Neuron (in vitro differentiated cells): ENCODE measurements at regions not wholly inside any gene's neighbourhood (a gene's known extent, or its start where the extent isn't known, plus 50 kb on each side); places are given as distances from the start of the nearest gene placed in this dataset.

ENCODE experiments used
- H2AFZ ChIP-seq: one replicate; pipeline ENCODE4 v1.6.1; 2013; ENCODE audit warnings: low read depth, mild to moderate bottlenecking, inconsistent platforms, low read length, moderate library complexity
- H3K27me3 ChIP-seq: one replicate; pipeline ENCODE4 v1.6.1; 2013; ENCODE audit warnings: low read length; ENCODE audit not compliant: insufficient read depth
- H3K36me3 ChIP-seq: one replicate; pipeline ENCODE4 v1.6.1; 2013; ENCODE audit warnings: low read length; ENCODE audit not compliant: insufficient read depth
- H3K4me1 ChIP-seq: one replicate; pipeline ENCODE4 v1.6.1; 2013; ENCODE audit warnings: low read length; ENCODE audit not compliant: insufficient read depth
- H3K4me3 ChIP-seq: 2 replicates; pipeline ENCODE4 v1.5.1; 2013; ENCODE audit warnings: mild to moderate bottlenecking, low read length, moderate library complexity
- H3K9me3 ChIP-seq: one replicate; pipeline ENCODE4 v1.6.1; 2013; ENCODE audit warnings: low read length

GRCh38 chr5:68459093-68459809 lies 243.7 kb downstream of the PIK3R1 start:
- H3K4me1 ChIP-seq = no peaks in the 10 kb centered on the region
- H3K4me3 ChIP-seq = no peak overlapping the region
- no peaks in the 10 kb centered on the region for H3K27me3 ChIP-seq
- H3K36me3 ChIP-seq = no peaks in the 10 kb centered on the region
- H2AFZ ChIP-seq = no peak overlapping the region
- no peaks in the 10 kb centered on the region for H3K9me3 ChIP-seq

DNA sequence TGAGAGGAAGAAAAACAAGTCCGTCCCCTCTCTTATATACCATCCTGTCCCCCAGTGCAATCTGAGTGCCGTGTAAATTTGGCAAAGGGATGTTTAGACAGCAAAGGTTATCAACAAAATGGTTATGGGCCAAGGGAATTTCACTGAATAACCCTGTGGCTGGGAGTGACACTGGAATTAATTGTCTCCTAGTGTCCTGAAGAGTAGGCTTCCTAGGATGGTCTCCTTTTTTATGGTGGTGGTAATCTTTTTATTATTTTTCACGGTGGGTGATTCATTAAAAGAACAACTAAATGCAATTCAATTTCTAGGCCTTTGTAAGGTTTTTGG lies 244.2 kb downstream of the PIK3R1 start:
- Histone ChIP-seq H3K4me1 (no peaks in the 10 kb centered on the region), H3K4me3 (no peak overlapping the region), H3K27me3 (no peaks in the 10 kb centered on the region), H3K9me3 (no peaks in the 10 kb centered on the region), H3K36me3 (no peaks in the 10 kb centered on the region), H2AFZ (no peak overlapping the region)

DNA sequence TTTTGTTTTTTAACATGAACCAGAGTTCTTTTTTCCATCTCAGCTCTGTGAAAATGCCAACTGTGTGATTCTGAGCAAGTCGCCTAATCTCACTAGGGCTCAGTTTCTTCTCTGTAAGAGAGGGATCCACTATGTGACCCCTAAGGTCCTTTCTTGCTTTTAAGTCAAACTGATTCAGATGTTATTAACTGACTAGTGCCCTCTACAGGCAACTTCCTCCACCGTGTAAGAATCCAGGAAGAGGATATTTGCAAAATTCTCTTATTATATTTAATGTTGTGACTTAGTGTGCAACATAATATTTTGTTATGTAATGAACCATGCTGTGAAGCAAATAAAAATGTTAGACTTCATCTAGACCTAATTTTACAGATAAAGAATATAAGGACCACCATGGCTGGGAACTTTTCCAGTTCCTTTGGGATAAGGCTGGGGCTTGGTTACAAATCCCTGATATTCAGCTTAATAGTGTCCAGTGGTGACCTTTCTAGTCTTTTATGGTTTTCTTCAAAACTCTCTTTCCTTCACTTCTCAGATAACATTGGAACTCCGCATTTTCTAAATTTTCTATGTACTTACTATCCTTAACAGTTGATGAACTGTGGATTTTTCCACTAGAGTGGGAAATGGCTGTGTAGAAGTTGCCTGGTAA lies 244.7 kb downstream of the PIK3R1 start:
- no peaks in the 10 kb centered on the region for H3K9me3 ChIP-seq
- H3K36me3 ChIP-seq = no peaks in the 10 kb centered on the region
- no peak overlapping the region for H3K4me3 ChIP-seq
- no peaks in the 10 kb centered on the region for H3K4me1 ChIP-seq
- H3K27me3 ChIP-seq = no peaks in the 10 kb centered on the region
- no peak overlapping the region for H2AFZ ChIP-seq

- Histone ChIP-seq H3K36me3 (no peaks in the 10 kb centered on the region), H2AFZ (no peak overlapping the region), H3K4me3 (no peak overlapping the region), H3K4me1 (no peaks in the 10 kb centered on the region), H3K27me3 (no peaks in the 10 kb centered on the region), H3K9me3 (no peaks in the 10 kb centered on the region)
Observed at GRCh38 chr5:68463606-68464005, 248.1 kb downstream of the PIK3R1 start.

- no peak overlapping the region for H2AFZ ChIP-seq
- H3K9me3 ChIP-seq = no peaks in the 10 kb centered on the region
- H3K27me3 ChIP-seq = peaks cover 2% of the 10 kb centered on the region
- no peaks in the 10 kb centered on the region for H3K36me3 ChIP-seq
- H3K4me3 ChIP-seq = no peak overlapping the region
- no peaks in the 10 kb centered on the region for H3K4me1 ChIP-seq
Observed at GRCh38 chr5:68464424-68464823, 248.9 kb downstream of the PIK3R1 start.

- Histone ChIP-seq H3K9me3 (no peaks in the 10 kb centered on the region), H2AFZ (no peak overlapping the region), H3K27me3 (peaks cover 2% of the 10 kb centered on the region), H3K4me3 (no peak overlapping the region), H3K4me1 (no peaks in the 10 kb centered on the region), H3K36me3 (no peaks in the 10 kb centered on the region)
Observed at GRCh38 chr5:68465133-68465532, 249.6 kb downstream of the PIK3R1 start.

GRCh38 chr5:68465934-68466551 lies 250.5 kb downstream of the PIK3R1 start:
- Histone ChIP-seq H3K36me3 (no peaks in the 10 kb centered on the region), H3K9me3 (no peaks in the 10 kb centered on the region), H3K27me3 (peaks cover 2% of the 10 kb centered on the region), H2AFZ (no peak overlapping the region), H3K4me3 (no peak overlapping the region), H3K4me1 (no peaks in the 10 kb centered on the region)

DNA sequence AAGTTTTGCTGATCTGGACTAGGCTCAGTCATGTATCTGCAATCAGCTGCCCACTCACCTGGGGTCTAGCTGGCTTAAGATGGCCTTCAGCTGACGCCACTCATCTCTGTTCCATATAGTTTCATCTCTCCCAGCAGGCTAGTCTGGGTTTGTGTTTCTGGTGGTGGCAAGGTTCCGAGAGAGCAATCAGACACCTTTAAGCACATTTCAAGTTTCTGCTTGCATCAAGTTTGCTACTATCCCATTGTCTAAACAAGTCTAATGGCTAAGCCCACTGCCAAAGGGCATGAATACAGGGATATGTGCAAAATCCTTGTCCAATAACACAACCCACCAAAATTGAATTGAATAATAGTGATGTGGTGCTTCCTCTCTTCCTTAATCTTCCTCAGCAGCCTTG lies 251.7 kb downstream of the PIK3R1 start:
- Histone ChIP-seq H3K36me3 (no peaks in the 10 kb centered on the region), H3K4me3 (no peak overlapping the region), H3K4me1 (no peaks in the 10 kb centered on the region), H3K9me3 (no peaks in the 10 kb centered on the region), H3K27me3 (peaks cover 2% of the 10 kb centered on the region), H2AFZ (no peak overlapping the region)

DNA sequence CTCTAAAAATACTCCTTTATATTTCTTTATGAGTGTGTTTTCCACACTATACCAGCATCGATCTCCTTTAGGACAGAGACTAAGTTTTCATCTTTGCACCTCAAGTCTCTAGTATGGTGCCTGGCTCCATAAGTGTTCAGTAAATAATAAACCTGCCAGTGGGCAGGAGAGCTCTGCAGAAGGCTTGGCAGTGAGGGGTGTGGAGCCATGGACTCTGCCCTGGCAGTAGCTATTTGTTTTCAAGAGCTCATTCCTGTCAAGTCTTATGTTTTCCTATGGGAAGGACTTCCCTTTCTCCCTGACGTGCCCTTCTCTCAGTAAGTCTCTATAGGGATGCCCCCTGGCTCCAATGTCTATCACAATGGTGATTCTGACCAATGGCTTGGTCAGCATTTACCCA lies 252.2 kb downstream of the PIK3R1 start:
- Histone ChIP-seq H3K36me3 (no peaks in the 10 kb centered on the region), H3K27me3 (peaks cover 2% of the 10 kb centered on the region), H2AFZ (no peak overlapping the region), H3K4me3 (no peak overlapping the region), H3K4me1 (no peaks in the 10 kb centered on the region), H3K9me3 (no peaks in the 10 kb centered on the region)

GRCh38 chr5:68468322-68468721 lies 252.8 kb downstream of the PIK3R1 start:
- H3K36me3 ChIP-seq = no peaks in the 10 kb centered on the region
- H2AFZ ChIP-seq = no peak overlapping the region
- no peak overlapping the region for H3K4me3 ChIP-seq
- peaks cover 2% of the 10 kb centered on the region for H3K27me3 ChIP-seq
- no peaks in the 10 kb centered on the region for H3K4me1 ChIP-seq
- no peaks in the 10 kb centered on the region for H3K9me3 ChIP-seq

- no peaks in the 10 kb centered on the region for H3K27me3 ChIP-seq
- no peaks in the 10 kb centered on the region for H3K4me1 ChIP-seq
- no peak overlapping the region for H2AFZ ChIP-seq
- H3K36me3 ChIP-seq = no peaks in the 10 kb centered on the region
- no peaks in the 10 kb centered on the region for H3K9me3 ChIP-seq
- H3K4me3 ChIP-seq = no peak overlapping the region
Observed at GRCh38 chr5:68475476-68475983, 260.0 kb downstream of the PIK3R1 start.

DNA sequence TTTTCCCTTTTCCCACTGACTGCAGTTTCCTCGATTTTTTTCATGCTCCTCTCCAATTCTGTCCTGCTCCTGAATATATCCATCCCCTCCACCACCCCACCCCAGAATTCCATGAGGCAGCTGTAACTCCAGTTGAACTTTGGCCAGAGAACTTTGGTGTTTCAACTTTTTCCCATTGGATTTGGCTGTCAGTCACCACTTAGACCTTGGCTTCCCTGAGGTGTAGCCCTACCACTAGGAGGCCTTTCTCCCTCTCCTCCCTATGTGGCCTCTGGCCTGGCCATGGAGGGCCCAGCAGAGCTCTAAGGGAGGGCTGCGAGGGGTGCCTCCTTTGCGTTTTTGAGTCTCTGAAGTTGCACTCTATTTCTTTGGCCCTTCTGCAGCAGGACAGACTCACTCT lies 261.3 kb downstream of the PIK3R1 start:
- H3K27me3 ChIP-seq = no peaks in the 10 kb centered on the region
- no peak overlapping the region for H3K4me3 ChIP-seq
- H3K4me1 ChIP-seq = no peaks in the 10 kb centered on the region
- no peaks in the 10 kb centered on the region for H3K9me3 ChIP-seq
- no peak overlapping the region for H2AFZ ChIP-seq
- no peaks in the 10 kb centered on the region for H3K36me3 ChIP-seq

DNA sequence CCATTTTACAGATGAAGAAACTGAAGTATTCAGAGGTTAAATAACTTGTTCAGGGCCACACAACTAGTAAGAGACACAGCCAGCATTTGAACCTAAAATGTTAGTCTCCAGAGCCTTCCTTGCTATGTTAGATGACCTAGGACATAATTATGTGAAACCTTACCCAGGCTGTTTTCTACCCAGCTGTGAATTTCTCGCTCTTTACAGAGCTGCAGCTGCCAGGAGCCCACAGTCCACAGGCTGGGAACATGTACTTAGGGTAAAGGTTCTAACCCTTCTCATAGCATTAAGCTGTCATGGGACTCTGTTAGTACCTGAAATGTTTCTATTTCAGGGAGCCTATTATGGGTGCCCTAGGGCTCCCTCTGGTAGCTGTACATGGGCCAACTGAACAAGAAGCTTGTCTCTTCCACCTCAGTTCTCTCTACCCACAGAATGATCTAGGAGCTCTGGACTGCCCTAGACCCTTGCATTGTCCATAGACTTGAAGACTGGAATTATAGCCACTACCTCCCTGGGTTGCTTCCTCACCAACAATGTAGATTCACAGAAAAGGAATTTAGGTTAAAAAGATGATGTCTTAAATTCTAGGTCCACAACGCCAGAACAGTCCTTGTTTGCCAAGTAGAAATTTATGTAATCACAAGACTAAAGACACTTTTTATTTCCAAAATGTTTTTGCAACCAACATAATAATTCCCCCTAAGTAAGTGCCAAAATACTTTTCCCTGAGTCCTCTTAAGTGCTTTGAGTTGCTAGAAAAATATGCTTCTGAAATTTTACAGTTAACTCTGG lies 262.9 kb downstream of the PIK3R1 start:
- Histone ChIP-seq H3K27me3 (no peaks in the 10 kb centered on the region), H3K36me3 (no peaks in the 10 kb centered on the region), H3K4me1 (no peaks in the 10 kb centered on the region), H3K9me3 (no peaks in the 10 kb centered on the region), H3K4me3 (no peak overlapping the region), H2AFZ (no peak overlapping the region)
